T-helper 2 cell treated with Interferon-gamma antibody and Interleukin-4, amounts not matched to agents 5 μg/mL and 100 μg/mL, for 36 hours (primary cell): ENCODE measurements at regions not wholly inside any gene's neighbourhood (a gene's known extent, or its start where the extent isn't known, plus 50 kb on each side); places are given as distances from the start of the nearest gene placed in this dataset.
"Not testable (repeated sequence)": the region's sequence is repeated elsewhere in the genome, so short reads cannot be mapped to it uniquely, and the experiment has no call there.

Experiments used
- DNase-seq: peaks from one replicate; pipeline ENCODE4 v3.0.0; 2021; ENCODE audit warnings: low spot score
- H3K27ac Mint-ChIP-seq: one replicate; pipeline ENCODE4 v1.8.0; 2021; ENCODE audit warnings: mild to moderate bottlenecking, mixed read lengths
- H3K27me3 Mint-ChIP-seq: one replicate; pipeline ENCODE4 v1.8.0; 2021; ENCODE audit warnings: low read depth, mixed read lengths
- H3K36me3 Mint-ChIP-seq: one replicate; pipeline ENCODE4 v1.8.0; 2021; ENCODE audit warnings: low read depth, mixed read lengths
- H3K4me1 Mint-ChIP-seq: one replicate; pipeline ENCODE4 v1.8.0; 2021; ENCODE audit warnings: low read depth, mixed read lengths
- H3K4me3 Mint-ChIP-seq: one replicate; pipeline ENCODE4 v1.8.0; 2022; ENCODE audit warnings: mild to moderate bottlenecking, moderate library complexity, mixed read lengths
- H3K9me3 Mint-ChIP-seq: one replicate; pipeline ENCODE4 v1.8.0; 2021; ENCODE audit warnings: mixed read lengths

DNA sequence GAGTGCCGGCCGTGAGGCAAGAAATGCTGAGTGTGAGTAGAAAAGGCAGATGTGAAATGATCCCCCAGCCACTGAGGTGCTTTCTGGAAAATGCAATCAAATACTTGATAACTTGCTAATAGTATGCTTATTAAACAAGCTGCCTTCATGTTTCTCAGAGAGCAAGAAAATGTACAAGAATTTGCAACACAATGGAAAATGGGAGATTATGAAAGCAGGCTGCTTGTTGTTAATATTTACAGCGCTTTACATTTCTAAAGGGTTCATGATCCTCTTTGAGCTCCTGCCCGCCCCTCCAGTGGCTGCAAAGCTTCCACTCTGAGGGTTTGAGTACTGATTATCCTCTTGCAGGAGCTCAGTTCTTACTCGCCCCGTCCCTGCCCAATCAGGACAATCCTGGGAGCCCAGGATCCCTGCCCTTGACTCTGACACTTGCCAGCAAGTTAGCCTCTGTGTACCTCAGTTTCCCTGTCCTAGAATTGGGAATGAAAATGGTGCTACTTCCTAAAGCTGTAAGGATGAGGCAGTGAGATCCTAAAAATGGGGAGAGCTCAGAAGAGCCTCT lies 645.1 kb downstream of the TBC1D22A start:
- Mint-ChIP-seq H3K27ac (no peak overlapping the region), H3K36me3 (no peaks in the 10 kb centered on the region), H3K4me3 (no peak overlapping the region), H3K27me3 (no peaks in the 10 kb centered on the region), H3K9me3 (no peaks in the 10 kb centered on the region), H3K4me1 (no peaks in the 10 kb centered on the region)
- DNase-seq: no peak

DNA sequence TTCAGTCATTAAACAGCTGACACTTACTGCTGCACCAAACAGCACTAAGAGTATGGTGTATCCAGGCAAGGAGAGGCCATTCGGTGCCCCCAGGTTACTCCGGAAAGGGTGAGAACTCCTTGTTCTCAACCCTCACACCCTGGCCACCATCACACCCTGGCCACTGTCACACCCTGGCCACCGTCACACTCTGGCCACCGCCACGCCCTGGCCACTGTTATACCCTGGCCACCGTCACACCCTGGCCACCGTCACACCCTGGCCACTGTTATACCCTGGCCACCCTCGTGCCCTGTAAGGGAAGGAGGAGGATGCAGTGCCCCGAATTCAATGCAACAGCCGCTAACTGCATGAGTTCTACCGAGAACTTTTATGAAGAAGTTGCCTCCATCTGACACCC lies 644.4 kb downstream of the TBC1D22A start:
- Mint-ChIP-seq H3K27ac (no peak overlapping the region), H3K36me3 (no peaks in the 10 kb centered on the region), H3K9me3 (no peaks in the 10 kb centered on the region), H3K4me3 (no peak overlapping the region), H3K4me1 (no peaks in the 10 kb centered on the region), H3K27me3 (no peaks in the 10 kb centered on the region)
- no peak for DNase-seq

DNA sequence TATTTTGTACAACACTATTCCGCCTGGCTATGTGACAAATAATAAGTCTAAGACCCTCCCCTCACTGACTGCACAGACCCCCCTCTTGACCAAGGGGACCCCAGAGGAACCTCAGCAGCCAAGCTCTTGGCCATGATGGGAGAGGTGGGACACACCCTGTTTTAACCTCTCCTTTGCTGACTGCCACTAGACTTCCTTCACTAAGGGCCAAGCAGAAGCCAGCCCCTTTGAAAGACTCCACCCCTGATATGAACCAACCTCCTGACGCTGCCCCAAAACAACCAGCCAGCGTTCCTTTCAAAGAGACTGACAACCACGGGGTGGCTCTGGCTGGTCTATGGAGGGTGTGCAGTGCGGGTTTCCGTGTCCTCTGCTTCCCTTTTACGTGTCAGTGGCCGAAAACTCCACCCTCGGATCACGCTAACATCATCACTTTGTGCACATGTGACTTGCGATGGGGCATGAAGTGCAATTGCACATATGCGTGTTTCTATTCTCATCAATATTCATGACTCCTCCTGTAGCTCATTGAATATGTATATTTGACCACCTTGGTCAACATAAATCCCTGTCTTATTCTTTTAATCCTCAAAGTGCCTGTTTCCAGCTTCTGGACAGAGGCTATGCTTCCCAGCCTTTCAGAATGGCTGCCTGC lies 643.9 kb downstream of the TBC1D22A start:
- no peaks in the 10 kb centered on the region for H3K27me3 Mint-ChIP-seq
- H3K9me3 Mint-ChIP-seq: no peaks in the 10 kb centered on the region
- H3K4me3 Mint-ChIP-seq: no peak overlapping the region
- no peak overlapping the region for H3K27ac Mint-ChIP-seq
- DNase-seq: no peak
- no peaks in the 10 kb centered on the region for H3K4me1 Mint-ChIP-seq
- H3K36me3 Mint-ChIP-seq: no peaks in the 10 kb centered on the region

DNA sequence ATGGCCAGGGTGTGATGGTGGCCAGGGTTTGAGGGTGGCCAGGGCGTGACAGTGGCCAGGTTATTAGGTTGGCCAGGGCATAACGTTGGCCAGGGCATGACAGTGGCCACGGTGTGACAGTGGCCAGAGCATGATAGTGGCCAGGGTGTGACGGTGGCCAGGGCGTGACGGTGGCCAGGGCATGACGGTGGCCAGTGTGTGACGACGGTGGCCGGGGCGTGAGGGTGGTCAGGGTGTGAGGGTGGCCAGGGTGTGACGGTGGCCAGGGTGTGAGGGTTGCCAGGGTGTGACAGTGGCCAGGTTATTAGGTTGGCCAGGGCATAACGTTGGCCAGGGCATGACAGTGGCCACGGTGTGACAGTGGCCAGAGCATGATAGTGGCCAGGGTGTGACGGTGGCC lies 642.8 kb downstream of the TBC1D22A start:
- H3K9me3 Mint-ChIP-seq, H3K4me3 Mint-ChIP-seq, H3K4me1 Mint-ChIP-seq, H3K36me3 Mint-ChIP-seq, DNase-seq, H3K27ac Mint-ChIP-seq, H3K27me3 Mint-ChIP-seq: not testable (repeated sequence)

DNA sequence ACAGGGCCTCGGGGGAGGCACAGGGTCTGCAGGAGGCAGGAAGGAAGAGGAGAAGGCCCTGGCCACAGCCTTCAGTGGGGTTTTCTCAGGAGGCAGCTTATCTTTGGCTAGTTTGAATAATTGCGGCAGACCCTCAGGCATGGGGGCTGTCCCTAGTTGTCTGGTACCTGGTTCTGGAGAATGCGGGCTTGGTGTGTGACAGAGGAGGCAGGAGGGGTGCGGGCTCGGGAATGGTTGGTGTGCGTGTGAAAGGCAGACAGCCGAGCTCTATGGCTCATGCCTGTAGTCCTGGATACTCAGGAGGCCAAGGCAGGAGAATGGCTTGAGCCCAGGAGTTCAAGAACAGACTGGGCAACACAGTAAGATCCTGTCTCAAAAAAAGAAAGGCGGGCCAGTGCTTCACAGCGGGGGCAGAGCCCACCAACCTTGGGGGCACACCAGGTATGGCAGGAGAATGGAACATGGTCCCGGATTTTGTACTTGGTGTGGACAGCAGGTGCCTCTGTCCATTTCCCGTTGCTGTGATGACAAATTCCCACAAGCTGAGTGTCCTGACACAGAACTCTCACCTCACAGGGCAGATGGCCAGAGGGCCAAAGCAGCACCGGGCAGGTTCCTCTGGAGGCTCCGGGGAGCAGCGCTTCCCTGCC lies 640.6 kb downstream of the TBC1D22A start:
- Mint-ChIP-seq H3K4me3 (no peak overlapping the region), H3K9me3 (no peaks in the 10 kb centered on the region), H3K27ac (no peak overlapping the region), H3K4me1 (no peaks in the 10 kb centered on the region), H3K27me3 (no peaks in the 10 kb centered on the region), H3K36me3 (no peaks in the 10 kb centered on the region)
- no peak for DNase-seq

DNA sequence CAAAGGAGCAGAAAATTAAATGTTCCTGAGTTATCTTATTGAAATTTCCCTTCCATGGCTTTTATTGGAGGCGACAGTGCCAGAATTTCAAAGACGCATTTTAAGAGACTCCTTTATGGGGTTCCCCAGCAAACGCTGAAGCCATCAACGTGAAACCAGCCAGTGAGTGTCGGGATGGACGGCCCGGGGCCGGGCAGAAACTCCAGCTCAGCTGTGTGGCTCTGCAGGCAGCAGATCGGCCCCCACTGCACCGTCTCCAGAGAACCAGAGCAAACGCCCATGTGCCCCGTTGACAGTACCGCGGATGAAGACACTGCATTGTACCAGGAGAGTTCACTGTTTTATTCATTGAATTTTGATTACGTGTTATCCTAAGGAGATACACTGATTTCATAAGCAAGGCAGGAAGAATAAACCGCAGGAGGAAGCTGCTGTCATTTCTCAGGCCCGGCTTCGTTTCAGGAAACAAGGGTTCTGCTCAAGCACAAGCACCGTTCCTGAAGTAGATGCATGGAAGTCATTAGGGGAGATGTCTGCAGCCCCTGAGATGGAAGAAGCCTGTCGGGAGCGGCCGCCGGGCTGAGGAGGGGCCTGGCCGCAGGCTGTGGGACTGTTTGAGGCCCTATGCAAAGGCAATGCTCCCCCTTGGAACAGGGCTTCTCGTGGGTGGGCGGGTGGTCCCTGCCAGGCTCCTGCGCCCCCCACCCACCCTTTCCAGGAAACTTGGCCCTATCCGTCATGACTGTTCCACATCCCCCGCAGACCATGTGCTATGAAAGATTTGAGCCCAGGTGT lies 639.7 kb downstream of the TBC1D22A start:
- no peaks in the 10 kb centered on the region for H3K9me3 Mint-ChIP-seq
- DNase-seq: no peak
- no peaks in the 10 kb centered on the region for H3K27me3 Mint-ChIP-seq
- H3K27ac Mint-ChIP-seq: no peak overlapping the region
- no peak overlapping the region for H3K4me3 Mint-ChIP-seq
- no peaks in the 10 kb centered on the region for H3K4me1 Mint-ChIP-seq
- H3K36me3 Mint-ChIP-seq: no peaks in the 10 kb centered on the region

DNA sequence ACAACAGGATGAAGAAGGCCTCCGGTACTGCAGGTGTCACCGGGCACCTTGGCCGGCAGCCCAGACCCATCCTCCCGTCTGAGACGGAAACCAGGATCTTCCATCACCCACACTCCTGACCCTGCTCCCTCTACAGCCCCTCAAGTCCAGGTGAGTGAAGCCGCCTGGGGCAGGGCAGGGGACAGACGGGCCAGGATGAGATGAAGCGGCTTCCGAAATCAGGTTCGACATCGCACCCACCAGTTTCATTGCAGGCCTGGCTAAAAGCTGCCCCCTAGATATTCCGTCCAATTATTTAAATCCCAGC lies 639.1 kb downstream of the TBC1D22A start:
- DNase-seq: no peak
- Mint-ChIP-seq H3K4me3 (no peak overlapping the region), H3K27me3 (no peaks in the 10 kb centered on the region), H3K27ac (no peak overlapping the region), H3K36me3 (no peaks in the 10 kb centered on the region), H3K4me1 (no peaks in the 10 kb centered on the region), H3K9me3 (no peaks in the 10 kb centered on the region)

DNA sequence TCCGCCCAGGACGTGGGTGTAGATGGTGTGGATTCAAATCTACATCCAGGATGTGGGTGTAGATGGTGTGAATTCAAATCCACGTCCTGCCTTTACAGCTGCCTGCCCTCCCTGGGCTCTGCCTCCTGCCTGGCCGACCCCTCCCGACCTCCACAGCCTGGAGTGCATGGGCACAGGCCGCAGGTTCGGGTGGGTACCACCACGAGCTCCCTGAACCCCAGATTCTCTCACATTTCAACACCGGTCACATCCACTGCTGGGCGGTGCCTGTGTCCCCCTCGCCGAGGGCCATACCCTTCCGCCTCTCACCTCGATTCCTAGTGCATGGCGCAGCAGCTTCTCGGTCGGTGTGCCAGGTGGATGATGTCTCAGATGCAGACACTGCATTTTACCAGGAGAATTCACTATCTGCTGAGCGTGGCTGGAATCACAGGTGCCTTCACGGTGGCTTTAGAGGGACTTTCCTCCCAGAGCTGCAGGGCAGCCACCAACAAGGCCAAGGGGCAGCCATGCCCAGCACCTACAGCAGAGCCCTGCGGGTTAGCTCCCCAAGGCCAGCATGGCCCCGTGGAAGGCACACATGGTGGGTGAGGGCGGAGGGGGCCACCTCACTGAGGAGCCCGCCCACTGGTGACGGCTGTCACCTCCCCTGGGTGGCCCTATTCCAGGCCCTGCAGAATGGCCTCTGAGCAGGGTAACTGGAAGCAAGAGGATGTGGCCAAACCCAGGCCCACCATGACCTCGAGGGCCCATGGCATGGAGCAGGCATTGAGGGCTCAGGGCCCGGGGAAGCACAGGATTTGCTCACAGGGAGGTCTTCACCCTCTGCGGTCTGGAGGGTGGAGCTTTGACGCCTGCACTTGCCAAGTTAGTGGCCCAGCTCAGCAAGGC lies 638.5 kb downstream of the TBC1D22A start:
- no peaks in the 10 kb centered on the region for H3K4me1 Mint-ChIP-seq

DNA sequence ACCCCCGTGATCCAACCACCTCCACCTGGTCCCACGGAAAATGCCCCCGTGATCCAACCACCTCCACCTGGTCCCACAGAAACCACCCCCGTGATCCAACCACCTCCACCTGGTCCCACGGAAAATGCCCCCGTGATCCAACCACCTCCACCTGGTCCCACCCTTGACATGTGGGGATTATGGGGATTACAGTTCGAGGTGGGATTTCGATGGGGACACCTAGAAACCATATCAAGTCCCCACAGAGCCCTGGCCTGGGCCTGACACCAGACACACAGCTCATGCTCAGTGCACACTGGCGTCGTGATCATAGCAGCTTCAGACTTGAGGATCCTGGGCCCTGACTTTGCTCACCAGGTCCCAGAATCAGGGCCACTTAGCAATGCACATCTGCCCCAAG lies 637.7 kb downstream of the TBC1D22A start:
- H3K36me3 Mint-ChIP-seq, H3K4me1 Mint-ChIP-seq, H3K9me3 Mint-ChIP-seq, DNase-seq, H3K27me3 Mint-ChIP-seq, H3K4me3 Mint-ChIP-seq, H3K27ac Mint-ChIP-seq: not testable (repeated sequence)

More for the DNA sequence above, 638.5 kb downstream of the TBC1D22A start:
- Mint-ChIP-seq H3K4me3 (no peak overlapping the region), H3K9me3 (no peaks in the 10 kb centered on the region), H3K27me3 (no peaks in the 10 kb centered on the region), H3K27ac (no peak overlapping the region), H3K36me3 (no peaks in the 10 kb centered on the region)
- no peak for DNase-seq

DNA sequence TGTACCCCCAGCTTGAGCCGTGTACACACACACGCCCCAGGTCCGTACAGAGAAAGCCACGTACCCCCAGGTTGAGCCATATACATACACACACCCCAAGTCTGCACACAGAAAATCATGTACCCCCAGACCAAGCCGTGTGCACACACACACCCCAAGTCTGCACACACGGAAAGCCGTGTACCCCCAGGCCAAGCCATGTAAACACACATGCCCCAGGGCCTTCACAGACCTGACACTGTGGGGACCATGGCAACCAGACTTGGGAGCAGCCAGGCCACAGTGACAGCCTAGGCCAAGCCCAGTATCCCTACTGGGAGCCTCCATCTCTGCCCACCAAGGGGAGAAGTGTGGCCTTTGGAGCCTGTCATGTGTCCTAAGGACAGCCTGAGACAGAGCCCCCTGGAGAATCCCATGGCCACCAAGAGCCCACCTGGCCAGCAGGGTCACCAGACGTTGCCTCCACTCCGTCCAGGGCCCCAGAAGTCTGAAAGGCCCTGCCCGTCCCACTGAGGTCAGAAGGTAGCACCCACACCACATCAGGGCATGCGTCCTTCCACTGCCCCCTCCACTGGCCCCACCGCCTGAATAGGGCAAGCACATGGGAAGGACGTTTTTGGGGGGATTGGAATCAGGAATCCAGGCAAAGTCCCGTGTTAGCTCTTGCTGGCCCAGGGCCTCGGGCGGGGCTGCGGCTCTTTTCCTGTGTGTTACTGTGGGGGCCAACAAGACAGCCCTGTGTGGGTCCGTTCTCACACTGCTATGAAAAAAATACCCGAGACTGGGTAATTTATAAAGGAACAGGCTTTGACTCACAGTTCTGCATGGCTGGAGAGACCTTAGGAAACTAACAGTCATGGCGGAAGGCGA lies 636.7 kb downstream of the TBC1D22A start:
- no peaks in the 10 kb centered on the region for H3K27me3 Mint-ChIP-seq
- no peak for DNase-seq
- no peak overlapping the region for H3K4me3 Mint-ChIP-seq
- H3K36me3 Mint-ChIP-seq: no peaks in the 10 kb centered on the region
- no peaks in the 10 kb centered on the region for H3K9me3 Mint-ChIP-seq
- H3K4me1 Mint-ChIP-seq: no peaks in the 10 kb centered on the region
- no peak overlapping the region for H3K27ac Mint-ChIP-seq

DNA sequence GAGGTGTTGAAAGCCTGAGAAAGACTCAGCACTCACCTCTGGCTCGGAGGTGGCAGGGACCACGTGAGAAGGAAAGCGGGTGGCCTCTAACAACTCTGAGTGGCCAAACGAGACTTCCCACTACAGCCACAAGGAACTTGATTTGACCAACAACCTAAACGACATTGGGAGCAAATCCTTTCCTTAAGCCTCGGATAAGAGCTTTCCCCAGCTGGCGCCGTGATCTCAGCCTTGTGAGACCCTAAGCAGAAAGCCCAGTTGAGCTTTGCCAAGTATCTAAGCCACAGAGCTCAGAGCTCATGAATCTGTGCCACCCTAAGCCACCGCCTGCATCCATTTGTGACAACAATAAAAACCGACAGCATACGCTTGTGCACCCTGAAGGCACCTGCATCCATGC lies 636.0 kb downstream of the TBC1D22A start:
- Mint-ChIP-seq H3K36me3 (no peaks in the 10 kb centered on the region), H3K27ac (no peak overlapping the region), H3K4me1 (no peaks in the 10 kb centered on the region), H3K9me3 (no peaks in the 10 kb centered on the region), H3K4me3 (no peak overlapping the region), H3K27me3 (no peaks in the 10 kb centered on the region)
- no peak for DNase-seq

DNA sequence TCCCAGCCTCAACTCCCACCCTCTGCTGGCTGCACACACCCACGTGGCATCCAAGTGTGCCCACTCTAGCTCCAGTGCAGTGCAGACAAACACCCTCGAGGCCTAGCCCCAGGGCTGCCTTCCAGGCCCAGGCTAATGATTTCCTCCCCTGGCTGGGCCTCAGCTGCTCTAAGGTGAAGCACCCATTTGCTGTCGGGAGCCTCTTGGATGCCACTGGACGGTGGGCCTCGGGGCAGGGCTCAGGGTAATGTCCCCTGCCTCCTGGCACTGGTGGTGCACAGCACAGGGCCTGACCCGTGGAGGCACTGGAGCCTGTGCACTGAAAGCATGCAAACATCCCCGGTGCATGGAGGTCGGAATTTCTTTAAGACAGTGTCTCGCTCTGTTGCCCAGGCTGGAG lies 635.2 kb downstream of the TBC1D22A start:
- Mint-ChIP-seq H3K4me1 (no peaks in the 10 kb centered on the region), H3K9me3 (no peaks in the 10 kb centered on the region), H3K27me3 (no peaks in the 10 kb centered on the region), H3K27ac (no peak overlapping the region), H3K4me3 (no peak overlapping the region), H3K36me3 (no peaks in the 10 kb centered on the region)
- DNase-seq: no peak

DNA sequence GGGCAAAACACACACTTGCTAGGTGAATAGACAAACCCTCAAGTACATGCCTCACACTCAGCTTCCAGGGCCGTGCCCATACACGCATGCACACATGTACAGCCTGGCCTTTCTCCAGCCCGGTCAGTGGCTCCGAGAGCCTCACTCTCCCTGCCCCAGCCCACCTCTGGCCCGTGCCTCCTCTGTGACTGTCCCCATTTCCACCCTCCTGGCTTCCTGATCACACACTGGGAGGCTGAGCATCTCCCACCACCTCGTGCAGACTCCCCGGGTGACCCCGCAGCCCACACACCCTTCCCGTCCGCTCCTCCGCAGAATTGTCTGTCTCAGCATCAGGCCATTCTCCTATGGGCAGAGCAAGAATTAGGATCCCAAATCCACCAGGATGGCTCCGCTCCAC lies 634.1 kb downstream of the TBC1D22A start:
- DNase-seq: no peak
- H3K27me3 Mint-ChIP-seq: no peaks in the 10 kb centered on the region
- H3K9me3 Mint-ChIP-seq: no peaks in the 10 kb centered on the region
- H3K4me1 Mint-ChIP-seq: no peaks in the 10 kb centered on the region
- no peak overlapping the region for H3K27ac Mint-ChIP-seq
- H3K4me3 Mint-ChIP-seq: no peak overlapping the region
- H3K36me3 Mint-ChIP-seq: no peaks in the 10 kb centered on the region
